ENCODE measurements at regions not wholly inside any gene's neighbourhood (a gene's known extent, or its start where the extent isn't known, plus 50 kb on each side); places are given as distances from the start of the nearest gene placed in this dataset.

DNA sequence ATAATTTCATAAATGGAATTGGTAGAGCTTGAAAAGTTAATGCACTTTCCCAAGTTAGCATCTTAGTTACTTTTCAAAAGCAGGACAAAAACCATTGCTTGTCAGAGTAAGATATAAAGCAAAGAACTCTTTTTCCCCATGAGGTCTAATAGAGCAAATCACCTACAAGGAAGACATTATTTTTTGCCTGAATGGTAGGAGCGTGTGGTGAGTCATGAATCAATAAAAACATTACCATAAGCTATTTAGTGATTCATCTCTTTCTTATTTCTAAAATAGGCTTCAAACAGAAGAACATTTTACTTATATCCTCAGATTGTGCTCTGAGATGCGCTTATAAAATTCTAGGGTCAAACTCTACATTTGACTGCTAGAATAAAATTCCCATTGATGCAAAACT lies 109.4 kb upstream of the GPRIN3 start:
- DNase-seq, result no peak

GRCh38 chr4:89413518-89413917 lies 105.9 kb upstream of the GPRIN3 start:
- DNase-seq, result peak; percentile 23

DNA sequence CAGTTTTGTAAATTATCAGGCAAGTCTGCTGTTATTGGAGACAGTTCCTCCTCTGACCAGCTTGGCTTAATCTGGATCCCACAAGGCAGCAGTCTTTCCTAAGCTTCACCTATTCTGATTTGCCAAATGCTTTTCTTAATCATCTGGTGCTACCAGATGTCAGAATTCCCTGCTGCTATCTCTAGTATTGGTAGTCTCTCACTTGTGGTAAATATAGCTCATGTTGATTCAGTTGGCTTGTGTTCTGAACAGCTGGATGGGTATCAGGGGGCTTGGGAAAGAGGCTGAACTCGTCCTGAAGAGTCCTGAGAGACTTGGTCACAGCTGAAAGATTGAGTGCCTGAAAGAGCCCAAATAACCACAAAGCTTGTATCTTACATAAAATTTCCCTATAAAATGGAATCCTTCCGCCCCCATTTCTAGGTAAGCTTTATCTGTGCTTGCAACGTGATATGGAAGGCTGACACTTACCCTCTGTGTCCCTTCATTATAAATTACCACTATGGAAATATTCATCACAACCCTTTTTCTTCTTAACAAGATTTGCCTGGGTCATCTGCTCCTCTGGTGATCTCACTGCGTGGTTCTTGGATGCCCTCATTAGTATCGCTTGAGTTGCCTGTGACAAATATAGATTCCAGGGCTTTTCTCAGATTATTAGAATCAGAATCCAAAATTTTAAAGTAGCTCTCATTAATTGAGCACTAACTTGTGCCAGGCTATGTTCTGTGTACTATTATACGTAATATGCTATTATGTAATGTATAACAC lies 104.1 kb upstream of the GPRIN3 start:
- DNase-seq, result peak; percentile 81

- DNase-seq, result no peak
Observed at GRCh38 chr4:89410687-89411086, 103.1 kb upstream of the GPRIN3 start.

DNA sequence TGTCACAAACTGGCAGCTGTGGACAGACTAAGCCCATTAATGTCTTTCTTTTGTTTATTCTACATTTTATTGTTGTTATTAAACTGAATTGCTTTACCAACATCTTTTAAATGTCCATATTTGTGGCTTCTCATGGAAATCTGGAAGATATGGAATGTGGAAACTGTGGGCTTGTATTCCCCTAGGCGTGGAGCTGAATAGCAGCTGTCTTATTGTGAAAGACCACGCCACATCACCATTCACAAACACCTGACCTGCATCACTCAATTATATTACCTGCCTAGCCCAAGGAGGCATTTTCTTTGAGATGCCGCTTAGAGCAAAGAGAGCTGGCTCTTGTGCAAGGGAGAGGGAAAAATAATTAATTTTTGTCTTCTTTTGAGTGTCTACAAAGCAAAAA lies 96.9 kb upstream of the GPRIN3 start:
- no peak for DNase-seq

DNA sequence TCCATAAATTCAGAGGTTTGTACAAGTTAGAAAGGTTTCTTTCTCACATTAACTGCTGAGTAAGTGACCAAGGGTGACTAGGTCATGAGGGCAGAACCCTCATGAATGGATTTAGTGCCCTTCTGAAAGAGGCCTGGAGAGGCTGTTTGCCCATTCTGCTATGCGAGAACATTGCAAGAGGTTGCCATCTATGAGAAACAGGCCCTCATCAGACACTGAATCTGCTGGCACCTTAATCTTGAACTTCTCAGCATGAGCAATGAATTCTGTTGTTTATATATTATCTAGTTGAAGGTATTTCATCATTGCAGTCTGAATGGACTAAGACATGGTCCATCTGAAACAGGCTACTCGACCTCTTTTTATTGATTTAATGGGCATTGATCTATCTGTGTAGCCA lies 96.2 kb upstream of the GPRIN3 start:
- no peak for DNase-seq

DNA sequence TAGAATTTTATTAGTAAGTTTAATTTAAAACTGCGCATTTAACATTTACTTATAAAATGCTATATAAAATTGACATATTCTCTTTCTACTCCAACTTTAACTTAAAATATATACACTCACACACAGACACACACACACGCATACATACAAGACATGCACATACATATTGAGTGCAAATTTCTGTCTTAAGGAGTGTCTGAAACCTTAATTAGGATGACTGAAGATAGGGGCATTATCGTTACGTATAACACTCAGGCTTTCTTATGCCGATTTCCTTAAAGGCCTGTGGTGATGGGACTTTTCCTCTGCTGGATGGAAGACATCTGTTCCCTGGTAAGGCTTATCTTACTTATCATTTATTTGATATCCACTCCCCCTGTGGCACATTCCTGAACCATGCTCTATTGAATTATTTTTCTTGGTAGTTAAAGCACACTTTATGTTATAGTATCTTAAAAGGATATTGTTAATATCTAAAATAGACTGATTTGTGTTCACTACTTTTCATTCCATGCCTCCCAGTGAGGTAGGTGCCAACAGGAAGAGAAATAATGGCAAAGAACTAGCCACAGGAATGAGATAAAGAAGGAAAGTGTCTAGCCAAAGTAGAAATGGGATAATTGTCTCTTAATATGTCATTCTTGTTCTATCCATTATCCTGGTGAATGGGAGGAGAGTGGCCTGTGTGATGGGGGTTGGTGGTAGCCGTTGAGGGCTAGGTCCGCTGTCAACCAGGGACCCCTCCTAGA lies 92.9 kb upstream of the GPRIN3 start:
- DNase-seq, result no peak

DNA sequence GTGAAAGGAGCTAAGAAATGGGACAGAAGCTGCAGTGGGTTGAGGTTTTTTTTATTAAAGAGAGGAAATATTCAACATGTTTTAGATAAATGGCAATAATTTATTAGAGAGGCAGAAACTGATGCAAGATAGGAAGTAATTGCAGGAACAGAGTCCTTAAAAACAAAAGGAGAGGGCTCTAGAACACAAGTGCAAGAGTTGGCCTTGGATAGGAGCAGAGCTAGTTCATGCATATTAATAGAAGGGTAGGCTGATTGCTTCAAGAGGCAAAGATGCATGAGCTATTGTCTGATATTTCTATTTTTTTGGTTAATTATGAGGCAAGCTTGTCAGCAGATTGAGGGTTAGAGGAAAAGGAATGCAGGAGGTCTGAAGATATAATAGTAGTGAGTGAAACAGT lies 91.0 kb upstream of the GPRIN3 start:
- DNase-seq, result no peak

- no peak for DNase-seq
Observed at GRCh38 chr4:89398146-89398545, 90.5 kb upstream of the GPRIN3 start.

DNA sequence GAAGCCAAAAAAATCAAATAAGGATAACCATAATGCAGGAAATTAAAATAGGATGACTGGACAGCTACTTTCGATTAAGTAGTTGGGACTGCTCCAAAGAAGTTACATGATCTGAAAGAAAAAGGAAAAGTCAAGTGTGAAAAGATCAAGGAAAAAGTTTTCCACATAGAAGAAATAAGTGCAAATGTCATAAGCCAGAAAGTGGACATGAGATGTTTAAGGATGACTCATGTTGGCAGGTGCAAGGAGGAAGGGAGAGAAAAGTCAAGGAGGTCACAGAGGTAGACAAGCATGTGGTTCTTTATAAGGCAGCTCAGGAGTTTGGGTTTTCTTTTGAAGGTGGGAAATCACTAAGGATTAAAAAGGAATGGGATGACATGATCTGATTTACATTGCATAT lies 89.8 kb upstream of the GPRIN3 start:
- no peak for DNase-seq

- DNase-seq, result no peak
Observed at GRCh38 chr4:89382439-89382838, 74.8 kb upstream of the GPRIN3 start.

- no peak for DNase-seq
Observed at GRCh38 chr4:89380980-89381379, 73.4 kb upstream of the GPRIN3 start.

DNA sequence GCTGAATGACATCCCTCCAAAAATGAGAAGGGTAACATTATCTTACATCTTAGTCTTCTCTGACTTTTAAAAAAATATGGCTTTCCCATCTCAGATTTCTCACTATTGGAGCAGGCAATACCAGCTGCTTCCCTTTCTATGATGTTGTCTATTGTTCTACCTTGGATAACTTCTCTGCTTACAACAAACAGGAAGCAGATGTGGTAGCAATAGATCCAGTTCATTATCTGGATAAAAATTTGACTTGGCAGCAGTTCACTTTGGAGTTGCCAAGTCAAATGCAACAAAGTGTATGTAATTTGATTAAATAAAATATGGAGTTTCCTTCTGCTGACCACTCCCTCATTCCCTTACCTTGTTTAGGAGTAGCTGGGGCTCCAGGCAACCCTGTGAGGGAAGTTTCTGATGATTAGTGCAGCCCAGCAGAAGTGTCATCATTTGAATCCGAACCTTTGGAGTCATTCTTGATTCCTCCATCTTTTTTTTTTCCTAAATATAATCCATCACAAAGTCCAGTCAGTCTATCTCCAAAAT lies 72.0 kb upstream of the GPRIN3 start:
- DNase-seq, result peak; percentile 94

GRCh38 chr4:89373394-89373793 lies 65.8 kb upstream of the GPRIN3 start:
- no peak for DNase-seq

- DNase-seq, result no peak
Observed at GRCh38 chr4:89371614-89372013, 64.0 kb upstream of the GPRIN3 start.

DNA sequence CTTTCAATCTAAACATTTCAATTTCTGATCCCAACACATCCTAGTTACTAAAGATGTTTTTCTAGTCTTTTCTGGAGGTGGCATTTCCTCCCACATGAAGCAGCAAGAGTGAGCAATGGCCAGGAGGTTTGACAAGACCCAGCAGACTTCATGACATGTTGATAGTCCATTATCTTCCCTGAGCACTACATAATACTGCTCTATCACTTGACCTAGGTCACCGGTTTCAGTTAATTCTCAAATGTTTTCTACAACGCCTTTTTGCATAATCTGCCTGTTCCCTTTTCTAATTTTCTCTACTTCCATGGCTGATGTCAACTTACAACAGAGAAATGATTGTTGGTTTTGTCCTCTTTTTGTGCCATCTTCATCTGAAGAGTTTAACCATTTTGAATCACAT lies 62.0 kb upstream of the GPRIN3 start:
- no peak for DNase-seq

- no peak for DNase-seq
Observed at GRCh38 chr4:89368861-89369260, 61.3 kb upstream of the GPRIN3 start.

GRCh38 chr4:89365776-89366175 lies 58.2 kb upstream of the GPRIN3 start:
- DNase-seq, result no peak

- DNase-seq, result no peak
Observed at GRCh38 chr4:89365375-89365774, 57.8 kb upstream of the GPRIN3 start.

DNA sequence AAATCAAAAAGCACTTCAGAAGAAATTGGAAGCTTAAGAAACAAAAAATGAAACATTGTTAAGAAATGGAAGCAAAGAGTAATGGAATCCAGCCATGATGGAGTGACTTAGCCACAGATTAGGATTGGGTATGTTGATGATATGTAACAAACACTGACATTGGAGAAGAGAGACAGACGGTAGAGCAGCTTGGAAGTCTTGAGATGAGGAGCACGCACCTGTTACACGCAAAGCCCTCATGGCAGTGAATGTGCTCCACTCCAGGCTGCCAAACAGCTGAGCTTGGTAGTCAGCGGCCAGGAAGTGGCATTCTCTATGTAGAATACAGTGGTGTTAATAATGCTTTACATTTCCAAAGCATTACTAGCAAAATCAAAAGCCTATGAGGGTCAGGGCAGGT lies 56.9 kb upstream of the GPRIN3 start:
- peak; percentile 93 for DNase-seq

DNA sequence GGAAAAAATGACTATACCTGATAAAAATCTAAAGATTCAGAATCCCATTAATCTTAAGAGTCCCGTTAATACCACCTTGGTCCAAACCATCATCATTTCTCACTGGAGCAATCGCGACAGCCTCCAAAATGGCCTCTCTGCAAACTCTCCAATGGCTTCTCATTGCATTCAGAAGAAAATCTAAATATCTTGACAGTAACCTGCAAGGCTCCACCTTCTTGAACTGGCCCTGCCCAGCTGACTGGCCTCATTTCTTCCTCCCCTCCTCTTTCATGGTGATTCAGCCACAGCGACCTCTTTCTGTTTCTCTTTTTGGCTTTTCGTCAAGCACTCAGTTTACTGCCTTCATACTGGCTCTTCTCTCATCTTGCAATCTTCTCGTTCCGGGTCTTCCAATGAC lies 56.2 kb upstream of the GPRIN3 start:
- no peak for DNase-seq

DNA sequence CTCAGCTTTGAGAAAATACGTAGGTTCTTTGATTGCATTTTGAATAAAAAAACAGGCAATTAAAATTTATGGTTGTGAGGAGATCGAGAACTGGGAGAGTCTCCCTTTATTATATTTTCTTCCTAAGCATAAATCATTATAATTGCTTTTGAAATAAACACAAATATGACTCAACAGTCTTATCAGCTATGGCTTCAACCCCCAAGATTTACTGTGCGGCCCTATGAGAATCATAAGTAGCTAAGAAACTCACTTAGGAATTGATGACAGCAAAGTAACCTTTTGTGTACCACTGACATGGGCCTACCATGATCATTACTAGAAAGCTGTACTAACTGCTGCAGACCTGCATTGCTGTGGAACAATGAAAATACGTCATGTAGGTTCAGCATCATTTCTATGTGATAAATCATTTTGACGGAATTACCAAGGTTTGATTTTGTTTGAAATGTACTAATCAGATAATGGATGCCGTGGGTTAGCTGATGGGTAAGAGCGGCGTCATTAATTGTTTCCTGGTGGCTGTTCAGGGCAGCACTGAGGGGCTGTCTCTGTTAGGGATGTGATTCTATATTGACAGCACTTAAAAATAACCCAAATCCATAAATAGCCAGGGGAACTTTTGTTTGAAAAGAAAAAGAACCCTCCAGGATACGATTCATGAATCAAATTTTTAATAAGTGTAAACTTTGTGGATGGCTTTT lies 51.5 kb upstream of the GPRIN3 start:
- DNase-seq, result no peak

- no peak for DNase-seq
Observed at GRCh38 chr4:89357787-89358186, 50.2 kb upstream of the GPRIN3 start.

All from NCI-H2171 treated with DMSO at 0.1 percent for 48 hours (cell line).